A673 (cell line): ENCODE measurements at regions not wholly inside any gene's neighbourhood (a gene's known extent, or its start where the extent isn't known, plus 50 kb on each side); places are given as distances from the start of the nearest gene placed in this dataset.

Experiments used
- CTCF ChIP-seq: fragments of 300-800, 200-600 bp; sonication (generic); conservative IDR thresholded peaks from 2 replicates; pipeline ENCODE4 v1.5.1; 2017; ENCODE audit warnings: low read depth, mild to moderate bottlenecking, antibody characterized with exemption, low read length, moderate library complexity, mixed read lengths
- EZH2 ChIP-seq: fragments of 200-600 bp; sonication (generic); IDR thresholded peaks from 2 replicates; pipeline ENCODE4 v1.6.1; 2017; ENCODE audit warnings: borderline replicate concordance, low read depth, mild to moderate bottlenecking, mixed read lengths, antibody characterized with exemption, low read length; ENCODE audit not compliant: poor library complexity, severe bottlenecking

DNA sequence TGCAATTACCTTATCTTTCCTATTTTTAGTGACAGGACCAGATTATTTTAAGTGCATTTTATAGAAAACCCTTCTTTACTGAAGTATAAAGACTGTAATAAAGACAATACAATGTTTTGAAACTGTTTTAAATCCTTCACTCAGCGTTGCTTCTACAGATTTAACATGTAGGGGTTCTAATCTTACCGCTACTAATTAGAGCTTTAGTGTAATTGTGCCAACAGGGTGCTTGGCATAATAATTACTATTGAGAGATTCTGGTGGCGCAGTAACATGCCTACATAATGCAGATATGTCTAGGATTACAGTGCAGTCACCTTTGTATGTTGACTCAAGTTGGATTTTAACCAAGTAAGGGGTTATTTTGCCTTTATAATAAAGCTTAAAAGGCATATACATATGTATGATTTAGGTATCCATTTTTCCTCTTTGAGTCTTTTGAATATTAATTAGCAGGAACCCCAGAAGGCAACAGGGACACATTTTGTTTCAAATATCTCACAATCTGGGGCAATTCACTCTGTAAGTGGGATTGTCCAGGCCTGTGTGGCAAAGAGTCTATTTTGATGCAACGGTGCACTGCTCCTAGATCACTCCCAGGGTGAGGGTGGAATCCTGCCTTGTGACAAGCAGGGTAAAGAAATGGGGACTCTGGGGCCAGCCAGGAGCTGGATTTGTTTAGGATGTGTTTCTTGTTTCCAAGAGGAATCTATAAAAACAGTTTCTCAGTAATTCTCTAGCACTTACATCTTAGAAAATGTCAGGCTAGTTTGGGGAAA is 604.7 kb upstream of the SALL1 start:
- TF ChIP-seq CTCF (no peak), EZH2 (no peak)
